HepG2 (cell line): ENCODE measurements at regions not wholly inside any gene's neighbourhood (a gene's known extent, or its start where the extent isn't known, plus 50 kb on each side); places are given as distances from the start of the nearest gene placed in this dataset.

ENCODE experiments used
- ATAC-seq: fragments of 200-7000 bp; cut with Tn5 transposase; 3 replicates; pipeline ENCODE4 v1.9.1; 2020; ENCODE audit warnings: mild to moderate bottlenecking, moderate library complexity
- BruUV-seq: library from RNA; stranded (reverse); fragments of 400-500 nt; replicated peaks from 2 replicates; lab custom pipeline; 2021; lab: Mats Ljungman, UMichigan
- CTCF ChIA-PET: fragments of 300-600 bp; formaldehyde crosslinking; extraction: SDS; loops from one replicate; lab custom pipeline; 2021; ENCODE audit warnings: low total read pairs, inconsistent platforms, low intra/inter-chr PET ratio; lab: Yijun Ruan, JAX
- POLR2A ChIA-PET: fragments of 350-600 bp; sonication (Branson Sonifier 250); formaldehyde crosslinking; loops from one replicate; lab custom pipeline; 2020; ENCODE audit warnings: antibody characterized with exemption, inconsistent platforms; lab: Yijun Ruan, JAX
- DNase-seq: peaks from one replicate; pipeline ENCODE4 v3.0.0-alpha.2; 2015; ENCODE audit warnings: low spot score
- FAIRE-seq: peaks from 3 replicates; lab custom pipeline; 2011; peaks lifted over from hg19 to GRCh38; lab: Jason Lieb, UNC
- H2AFZ ChIP-seq: one replicate; pipeline ENCODE4 v1.6.1; 2011; ENCODE audit warnings: low read length, inconsistent platforms
- H3K27ac ChIP-seq: fragments of 300-600 bp; 3 replicates; pipeline ENCODE4 v1.8.0; 2011; ENCODE audit warnings: mixed run types, mild to moderate bottlenecking, mixed read lengths, low read length, inconsistent platforms; ENCODE audit not compliant: insufficient read depth; ENCODE audit errors: extremely low read length
- H3K27me3 ChIP-seq, 2 experiments: fragments of 200-600 bp in 1 of 2; 2 replicates in 1 of 2; 3 replicates in 1 of 2; pipeline versions ENCODE4 v1.6.0 to v1.8.0; 2011; ENCODE audit warnings: low read length in 2 of 2, mild to moderate bottlenecking in 2 of 2, moderate library complexity in 2 of 2, inconsistent platforms in 1 of 2; ENCODE audit not compliant: insufficient read depth in 2 of 2, control insufficient read depth in 1 of 2
- H3K36me3 ChIP-seq, 2 experiments: fragments of 200-600 bp in 1 of 2; replicated peaks in 1 of 2; 2 replicates in 1 of 2; 3 replicates in 1 of 2; pipeline versions ENCODE4 v1.5.1 to v1.8.0; 2011; ENCODE audit warnings: low read length in 2 of 2, inconsistent platforms in 1 of 2; ENCODE audit not compliant: insufficient read depth in 2 of 2, control insufficient read depth in 1 of 2
- H3K4me1 ChIP-seq: 2 replicates; pipeline ENCODE4 v1.5.1; 2012; ENCODE audit warnings: low read length, inconsistent platforms; ENCODE audit not compliant: insufficient read depth
- H3K4me2 ChIP-seq: 2 replicates; pipeline ENCODE4 v1.6.0; 2011; ENCODE audit warnings: low read depth, low read length, inconsistent platforms
- H3K4me3 ChIP-seq, 3 experiments: fragments of 200-600 bp in 1 of 3; sonication (generic), shearing (Covaris generic) in 1 of 3; replicated peaks in 1 of 3; 2 replicates each; pipeline ENCODE4 v1.5.1; 2011 to 2016; ENCODE audit warnings: low read length in 3 of 3, inconsistent platforms in 2 of 3, low read depth in 2 of 3, mild to moderate bottlenecking in 2 of 3, control low read depth in 1 of 3, mixed read lengths in 1 of 3; ENCODE audit not compliant: insufficient read depth in 1 of 3
- H3K79me2 ChIP-seq: one replicate; pipeline ENCODE4 v1.6.1; 2011; ENCODE audit warnings: low read length, inconsistent platforms; ENCODE audit not compliant: insufficient read depth
- H3K9ac ChIP-seq: 2 replicates; pipeline ENCODE4 v1.6.0; 2011; ENCODE audit warnings: mild to moderate bottlenecking, low read depth, low read length, inconsistent platforms; ENCODE audit not compliant: insufficient read depth
- H3K9me3 ChIP-seq: 2 replicates; pipeline ENCODE4 v1.5.1; 2012; ENCODE audit warnings: mild to moderate bottlenecking, low read length
- H4K20me1 ChIP-seq: 2 replicates; pipeline ENCODE4 v1.6.0; 2011; ENCODE audit warnings: inconsistent platforms, mild to moderate bottlenecking, low read length, moderate library complexity; ENCODE audit not compliant: insufficient read depth
- HNF1B ChIP-seq: sonication (generic); formaldehyde crosslinking; IDR thresholded peaks from 2 replicates; pipeline ENCODE4 v1.5.1; 2020; ENCODE audit warnings: mild to moderate bottlenecking, moderate library complexity, missing genetic modification reagents
- PHF5A ChIP-seq: IDR thresholded peaks from one replicate; pipeline ENCODE4 v1.6.1; 2018; ENCODE audit warnings: low read depth, missing genetic modification reagents; ENCODE audit not compliant: unreplicated experiment
- YEATS2 ChIP-seq: sonication (generic); formaldehyde crosslinking; IDR thresholded peaks from 2 replicates; pipeline ENCODE4 v1.4.0; 2020; ENCODE audit warnings: missing genetic modification reagents, borderline replicate concordance
- ZNF232 ChIP-seq: sonication (generic); formaldehyde crosslinking; IDR thresholded peaks from 2 replicates; pipeline ENCODE4 v1.4.0; 2020; ENCODE audit warnings: missing genetic modification reagents, borderline replicate concordance
- ZNF367 ChIP-seq: sonication (generic); formaldehyde crosslinking; IDR thresholded peaks from 2 replicates; pipeline ENCODE4 v1.4.0; 2020; ENCODE audit warnings: missing genetic modification reagents, borderline replicate concordance
- ZNF792 ChIP-seq: IDR thresholded peaks from 2 replicates; pipeline ENCODE4 v1.6.1; 2016
- whole genome bisulfite sequencing: methylation state at CpG from one replicate; pipeline ENCODE4 v1.1.6; 2017; ENCODE audit warnings: low lambda C conversion rate; 5-methylcytosine and 5-hydroxymethylcytosine counted together
- in situ Hi-C: cut with HindIII; loops from 2 replicates; pipeline ENCODE4 v1.10.0; 2017; ENCODE audit warnings: low pct_unique_long_range_greater_than_20kb; ENCODE audit not compliant: extremely low pct_ligation_motif_present
- intact Hi-C: fragments of 100-400 bp; cut with micrococcal nuclease; formaldehyde crosslinking; loops from one replicate; pipeline ENCODE4 v1.10.0; 2022; ENCODE audit not compliant: unreplicated experiment

- TF ChIP-seq ZNF367 (CRISPR knock-in tag) (no peak), HNF1B (no peak)
Measured at GRCh38 chr5:28281351-28281750, 1243.0 kb upstream of the CDH9 start (continued).

GRCh38 chr5:28275931-28276330, 1237.5 kb upstream of the CDH9 start:
- BruUV-seq = no TSS peak
- no peak overlapping the region for H3K4me3 ChIP-seq
- H4K20me1 ChIP-seq = no peaks in the 10 kb centered on the region
- no peak overlapping the region for H3K27ac ChIP-seq
- ATAC-seq (no peak), FAIRE-seq (no peak), DNase-seq (no peak)
- no peaks in the 10 kb centered on the region for H3K36me3 ChIP-seq
- no peaks in the 10 kb centered on the region for H3K79me2 ChIP-seq
- H3K9me3 ChIP-seq = no peaks in the 10 kb centered on the region
- H3K4me2 ChIP-seq = no peak overlapping the region
- in situ Hi-C loops (no loop called here), intact Hi-C loops (no loop called here)
- 4% methylated on average over 4 of the region's 4 CpGs for WGBS
- no peak for TF ChIP-seq PHF5A (CRISPR knock-in tag)
- no peak for TF ChIP-seq YEATS2 (CRISPR knock-in tag)
- TF ChIP-seq ZNF232 (CRISPR knock-in tag) = no peak
- no peak for TF ChIP-seq ZNF367 (CRISPR knock-in tag)
- ChIA-PET POLR2A (no interaction called here), CTCF (no interaction called here)
- no peaks in the 10 kb centered on the region for H3K4me1 ChIP-seq
- H2AFZ ChIP-seq = no peak overlapping the region
- no peak overlapping the region for H3K9ac ChIP-seq
- no peaks in the 10 kb centered on the region for H3K27me3 ChIP-seq

- H3K4me1 ChIP-seq = no peaks in the 10 kb centered on the region
- no peak for TF ChIP-seq ZNF792 (CRISPR knock-in tag)
- TF ChIP-seq, all 625 proteins: peak for 0
- H3K79me2 ChIP-seq = no peaks in the 10 kb centered on the region
- FAIRE-seq (no peak), ATAC-seq (no peak), DNase-seq (no peak)
- no peak overlapping the region for H3K27ac ChIP-seq
- WGBS = 10% methylated on average over 5 of the region's 5 CpGs
- no peak overlapping the region for H2AFZ ChIP-seq
- no TSS peak for BruUV-seq
- H3K4me3 ChIP-seq = no peak overlapping the region
- no peaks in the 10 kb centered on the region for H3K36me3 ChIP-seq
- no peaks in the 10 kb centered on the region for H3K27me3 ChIP-seq
- in situ Hi-C loops = no loop called here
- no peak overlapping the region for H3K4me2 ChIP-seq
- H4K20me1 ChIP-seq = no peaks in the 10 kb centered on the region
- no peak overlapping the region for H3K9ac ChIP-seq
- intact Hi-C loops = no loop called here
- H3K9me3 ChIP-seq = no peaks in the 10 kb centered on the region
- POLR2A ChIA-PET = no interaction called here
- CTCF ChIA-PET = no interaction called here
Measured at GRCh38 chr5:28269978-28270377, 1231.6 kb upstream of the CDH9 start.
